PC-3 (cell line): ENCODE measurements at regions not wholly inside any gene's neighbourhood (a gene's known extent, or its start where the extent isn't known, plus 50 kb on each side); places are given as distances from the start of the nearest gene placed in this dataset.

Source experiments
- EZH2 ChIP-seq: fragments of 300-600 bp; sonication (generic); IDR thresholded peaks from one replicate; pipeline ENCODE4 v1.6.1; 2017; ENCODE audit warnings: antibody characterized with exemption, mild to moderate bottlenecking, low read length; ENCODE audit not compliant: unreplicated experiment
- EZH2phosphoT487 ChIP-seq: fragments of 300-600 bp; sonication (generic); IDR thresholded peaks from 2 replicates; pipeline ENCODE4 v1.6.1; 2018; ENCODE audit warnings: mild to moderate bottlenecking, antibody characterized with exemption, low read length, borderline replicate concordance
- TF ChIP-seq, protein P1 (sequence below): fragments of 300-600 bp; sonication (generic); conservative IDR thresholded peaks from 2 replicates; pipeline ENCODE4 v1.5.1; 2017; ENCODE audit warnings: antibody characterized with exemption, low read depth, mild to moderate bottlenecking, low read length

- TF ChIP-seq EZH2 (no peak), EZH2phosphoT487 (no peak)
- TF ChIP-seq, protein P1, sequence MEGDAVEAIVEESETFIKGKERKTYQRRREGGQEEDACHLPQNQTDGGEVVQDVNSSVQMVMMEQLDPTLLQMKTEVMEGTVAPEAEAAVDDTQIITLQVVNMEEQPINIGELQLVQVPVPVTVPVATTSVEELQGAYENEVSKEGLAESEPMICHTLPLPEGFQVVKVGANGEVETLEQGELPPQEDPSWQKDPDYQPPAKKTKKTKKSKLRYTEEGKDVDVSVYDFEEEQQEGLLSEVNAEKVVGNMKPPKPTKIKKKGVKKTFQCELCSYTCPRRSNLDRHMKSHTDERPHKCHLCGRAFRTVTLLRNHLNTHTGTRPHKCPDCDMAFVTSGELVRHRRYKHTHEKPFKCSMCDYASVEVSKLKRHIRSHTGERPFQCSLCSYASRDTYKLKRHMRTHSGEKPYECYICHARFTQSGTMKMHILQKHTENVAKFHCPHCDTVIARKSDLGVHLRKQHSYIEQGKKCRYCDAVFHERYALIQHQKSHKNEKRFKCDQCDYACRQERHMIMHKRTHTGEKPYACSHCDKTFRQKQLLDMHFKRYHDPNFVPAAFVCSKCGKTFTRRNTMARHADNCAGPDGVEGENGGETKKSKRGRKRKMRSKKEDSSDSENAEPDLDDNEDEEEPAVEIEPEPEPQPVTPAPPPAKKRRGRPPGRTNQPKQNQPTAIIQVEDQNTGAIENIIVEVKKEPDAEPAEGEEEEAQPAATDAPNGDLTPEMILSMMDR = no peak
Measured at GRCh38 chr15:95106801-95107200, 875.4 kb downstream of the MCTP2 start.
